Liver (tissue), 8 donors: ENCODE measurements at regions not wholly inside any gene's neighbourhood (a gene's known extent, or its start where the extent isn't known, plus 50 kb on each side); places are given as distances from the start of the nearest gene placed in this dataset.

Source experiments
- DNase-seq: peaks from one replicate; pipeline ENCODE4 v3.0.0-alpha.2; 2017; ENCODE audit warnings: low spot score
- H3K27ac ChIP-seq, 2 donors: one replicate each; pipeline ENCODE4 v1.7.0; 2013; ENCODE audit warnings: inconsistent platforms in 2 of 2, low read length in 2 of 2, control low read depth in 1 of 2, low read depth in 1 of 2, mild to moderate bottlenecking in 1 of 2
- H3K27me3 ChIP-seq, 4 donors: one replicate each; pipeline versions ENCODE4 v1.6.1 to v1.7.0; 2013; ENCODE audit warnings: low read length in 3 of 4, inconsistent platforms in 1 of 4, mild to moderate bottlenecking in 1 of 4, moderate library complexity in 1 of 4; ENCODE audit not compliant: control insufficient read depth in 4 of 4, insufficient read depth in 4 of 4
- H3K36me3 ChIP-seq, 4 donors: one replicate each; pipeline versions ENCODE4 v1.6.1 to v1.7.0; 2013; ENCODE audit warnings: low read length in 3 of 4, mild to moderate bottlenecking in 3 of 4, low read depth in 1 of 4, moderate library complexity in 1 of 4; ENCODE audit not compliant: control insufficient read depth in 4 of 4, insufficient read depth in 3 of 4
- H3K4me1 ChIP-seq, 4 donors: one replicate each; pipeline versions ENCODE4 v1.6.1 to v1.7.0; 2013; ENCODE audit warnings: low read length in 3 of 4, mild to moderate bottlenecking in 3 of 4, moderate library complexity in 1 of 4; ENCODE audit not compliant: control insufficient read depth in 4 of 4, insufficient read depth in 4 of 4
- H3K4me3 ChIP-seq, 3 donors: one replicate each; pipeline versions ENCODE4 v1.6.1 to v1.7.0; 2013; ENCODE audit warnings: low read length in 3 of 3, control low read depth in 1 of 3, low read depth in 1 of 3, mild to moderate bottlenecking in 1 of 3
- H3K9ac ChIP-seq, 2 donors: one replicate each; pipeline ENCODE4 v1.7.0; 2013; ENCODE audit warnings: low read length in 2 of 2, mild to moderate bottlenecking in 2 of 2, moderate library complexity in 2 of 2, control low read depth in 1 of 2, low read depth in 1 of 2
- H3K9me3 ChIP-seq, 4 donors: one replicate each; pipeline versions ENCODE4 v1.6.1 to v1.7.0; 2013; ENCODE audit warnings: low read length in 3 of 4; ENCODE audit not compliant: control insufficient read depth in 4 of 4
- ATF3 ChIP-seq: IDR thresholded peaks from 2 replicates; pipeline ENCODE4 v1.6.1; 2016; ENCODE audit warnings: antibody characterized with exemption
- CTCF ChIP-seq: fragments of 150-350 bp; IDR thresholded peaks from 2 replicates; pipeline ENCODE4 v1.5.1; 2017; ENCODE audit warnings: improper control_type of control experiment, low read depth, low read length; ENCODE audit not compliant: missing input control
- GABPA ChIP-seq, 2 donors: IDR thresholded peaks in 1 of 2; conservative IDR thresholded peaks in 1 of 2; 2 replicates each; pipeline ENCODE4 v1.6.1; 2016; ENCODE audit warnings: antibody characterized with exemption in 2 of 2, mild to moderate bottlenecking in 1 of 2, moderate library complexity in 1 of 2
- HNF4A ChIP-seq, 2 donors: conservative IDR thresholded peaks; 2 replicates each; pipeline ENCODE4 v1.6.1; 2016; ENCODE audit warnings: antibody characterized with exemption in 2 of 2, mild to moderate bottlenecking in 2 of 2
- MAX ChIP-seq: IDR thresholded peaks from 2 replicates; pipeline ENCODE4 v1.6.1; 2016; ENCODE audit warnings: antibody characterized with exemption
- NR2F2 ChIP-seq: IDR thresholded peaks from 2 replicates; pipeline ENCODE4 v1.6.1; 2016; ENCODE audit warnings: antibody characterized with exemption
- REST ChIP-seq: IDR thresholded peaks from 2 replicates; pipeline ENCODE4 v1.6.1; 2016; ENCODE audit warnings: antibody characterized with exemption, mild to moderate bottlenecking
- RXRA ChIP-seq, 2 donors: IDR thresholded peaks; 2 replicates each; pipeline ENCODE4 v1.6.1; 2017 to 2018; ENCODE audit warnings: antibody characterized with exemption in 2 of 2, mild to moderate bottlenecking in 1 of 2
- SP1 ChIP-seq: IDR thresholded peaks from 2 replicates; pipeline ENCODE4 v1.6.1; 2018; ENCODE audit warnings: antibody characterized with exemption, mild to moderate bottlenecking
- TAF1 ChIP-seq: conservative IDR thresholded peaks from 2 replicates; pipeline ENCODE4 v1.6.1; 2016; ENCODE audit warnings: antibody characterized with exemption, mild to moderate bottlenecking
- ZBTB33 ChIP-seq: IDR thresholded peaks from 2 replicates; pipeline ENCODE4 v1.6.1; 2016; ENCODE audit warnings: antibody characterized with exemption
- WGBS: extraction: QIAGEN DNeasy Blood & Tissue Kit; methylation state at CpG from one replicate; pipeline ENCODE4 v1.1.7; 2013; 5-methylcytosine and 5-hydroxymethylcytosine counted together
- donor health status: healthy.
- donor health status: healthy.
- donor health status: healthy.
- donor health status: healthy.
- donor health status: healthy.

- DNase-seq = no peak
- TF ChIP-seq ATF3 (no peak), MAX (no peak), REST (no peak), SP1 (no peak), TAF1 (no peak), RXRA (IDR thresholded peaks at IDR 0.05) (no peak), CTCF (no peak), GABPA (IDR thresholded peaks at IDR 0.05 in 1 of 2, conservative IDR thresholded peaks at IDR 0.05 in 1 of 2) (no peak), NR2F2 (no peak), HNF4A (conservative IDR thresholded peaks at IDR 0.05) (no peak), ZBTB33 (no peak)
Observed at GRCh38 chr14:38490273-38490672, 234.4 kb upstream of the CLEC14A start.

GRCh38 chr14:38485026-38485425 is 229.1 kb upstream of the CLEC14A start:
- no peak for DNase-seq
- Histone ChIP-seq H3K4me3 (no peak overlapping the region), H3K27ac (no peak overlapping the region), H3K27me3 (no peaks in the 10 kb centered on the region), H3K9ac (no peak overlapping the region), H3K4me1 (no peaks in the 10 kb centered on the region), H3K9me3 (no peaks in the 10 kb centered on the region), H3K36me3 (no peaks in the 10 kb centered on the region)
- 71% methylated on average over 2 of the region's 2 CpGs for WGBS
- no peak for TF ChIP-seq REST

More at GRCh38 chr14:38490273-38490672, 234.4 kb upstream of the CLEC14A start:
- Histone ChIP-seq H3K4me3 (no peak overlapping the region), H3K4me1 (no peaks in the 10 kb centered on the region), H3K9me3 (no peaks in the 10 kb centered on the region), H3K27ac (no peak overlapping the region), H3K36me3 (no peaks in the 10 kb centered on the region), H3K27me3 (no peaks in the 10 kb centered on the region), H3K9ac (no peak overlapping the region)
